ENCODE measurements at regions not wholly inside any gene's neighbourhood (a gene's known extent, or its start where the extent isn't known, plus 50 kb on each side); places are given as distances from the start of the nearest gene placed in this dataset.
A peak's percentile ranks its signal among the peaks of the same experiment; 100 is the strongest.

GRCh38 chr2:219731173-219731572 is 103.7 kb downstream of the SLC4A3 start:
- no peaks in the 10 kb centered on the region for H3K79me2 ChIP-seq (ENCODE audit: control insufficient read depth, insufficient read depth, low read length)
- no peaks in the 10 kb centered on the region for H3K79me1 ChIP-seq (ENCODE audit: low read length)
- no peaks in the 10 kb centered on the region for H3K36me3 ChIP-seq (ENCODE audit: control insufficient read depth, insufficient read depth, low read length)
- peak; percentile 21 for DNase-seq
- H2AK5ac ChIP-seq (ENCODE audit: low read length) = no peak overlapping the region
- H3K4ac ChIP-seq (ENCODE audit: low read depth, low read length) = no peak overlapping the region
- H2BK120ac ChIP-seq (ENCODE audit: low read depth, low read length) = no peak overlapping the region
- WGBS (ENCODE audit: extremely low coverage, insufficient coverage, low lambda C conversion rate) = no CpG with 5 or more reads among the region's 3 CpGs
- no peak overlapping the region for H3K18ac ChIP-seq (ENCODE audit: low read length)
- H2BK15ac ChIP-seq (replicated peaks; ENCODE audit: low read depth) = no peak overlapping the region
- H3K9ac ChIP-seq (ENCODE audit: low read length) = no peak overlapping the region
- no peak overlapping the region for H3K27ac ChIP-seq (ENCODE audit: low read depth, low read length)
- H3K4me1 ChIP-seq (ENCODE audit: control insufficient read depth, low read depth, low read length) = no peaks in the 10 kb centered on the region
- no peak overlapping the region for H3K4me3 ChIP-seq (ENCODE audit: low read length)
- no peaks in the 10 kb centered on the region for H3K27me3 ChIP-seq (ENCODE audit: insufficient read depth, low read length, poor library complexity)
- no peak overlapping the region for H3K56ac ChIP-seq (ENCODE audit: low read length)
- no peak overlapping the region for H3K4me2 ChIP-seq (ENCODE audit: low read length)
- no peak overlapping the region for H2BK5ac ChIP-seq (ENCODE audit: low read length)
- H3K23ac ChIP-seq (ENCODE audit: low read length) = no peak overlapping the region
- H4K5ac ChIP-seq (ENCODE audit: low read length) = no peak overlapping the region
- no peak overlapping the region for H4K8ac ChIP-seq (ENCODE audit: low read depth, low read length)

DNA sequence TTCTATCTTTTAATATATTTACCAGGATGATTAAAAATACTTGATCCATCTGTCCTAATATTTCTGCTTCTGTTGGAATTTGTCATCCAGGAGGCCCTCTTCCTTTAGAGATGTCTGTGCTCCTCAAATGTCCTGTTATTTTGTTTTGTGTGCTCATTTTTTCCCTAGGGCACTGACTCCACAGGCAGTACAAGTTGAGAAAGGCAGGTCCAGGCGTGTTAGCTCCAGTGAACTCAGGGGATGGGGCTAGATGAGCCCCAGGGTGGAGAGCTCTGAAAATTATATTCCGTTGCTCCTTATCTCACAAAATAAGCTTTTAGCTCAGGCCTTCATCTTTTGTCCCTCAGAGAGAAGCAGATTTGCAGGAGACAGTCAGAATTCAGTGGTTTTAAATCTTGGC is 105.7 kb downstream of the SLC4A3 start:
- H4K5ac ChIP-seq (ENCODE audit: low read length) = no peak overlapping the region
- no CpG with 5 or more reads among the region's 2 CpGs for WGBS (ENCODE audit: extremely low coverage, insufficient coverage, low lambda C conversion rate)
- no peaks in the 10 kb centered on the region for H3K27me3 ChIP-seq (ENCODE audit: insufficient read depth, low read length, poor library complexity)
- H3K9ac ChIP-seq (ENCODE audit: low read length) = no peak overlapping the region
- peak overlapping the region; percentile 89 for H2BK15ac ChIP-seq (replicated peaks; ENCODE audit: low read depth)
- H3K79me2 ChIP-seq (ENCODE audit: control insufficient read depth, insufficient read depth, low read length) = no peaks in the 10 kb centered on the region
- H2BK5ac ChIP-seq (ENCODE audit: low read length) = no peak overlapping the region
- H3K79me1 ChIP-seq (ENCODE audit: low read length) = no peaks in the 10 kb centered on the region
- H2AK5ac ChIP-seq (ENCODE audit: low read length) = no peak overlapping the region
- no peak overlapping the region for H4K8ac ChIP-seq (ENCODE audit: low read depth, low read length)
- no peak overlapping the region for H3K23ac ChIP-seq (ENCODE audit: low read length)
- no peak for DNase-seq
- H3K27ac ChIP-seq (ENCODE audit: low read depth, low read length) = peak overlapping the region; percentile 5
- H3K4me1 ChIP-seq (ENCODE audit: control insufficient read depth, low read depth, low read length) = no peaks in the 10 kb centered on the region
- no peak overlapping the region for H2BK120ac ChIP-seq (ENCODE audit: low read depth, low read length)
- H3K4ac ChIP-seq (ENCODE audit: low read depth, low read length) = peak overlapping the region; percentile 37
- no peak overlapping the region for H3K56ac ChIP-seq (ENCODE audit: low read length)
- H3K4me3 ChIP-seq (ENCODE audit: low read length) = no peak overlapping the region
- H3K36me3 ChIP-seq (ENCODE audit: control insufficient read depth, insufficient read depth, low read length) = no peaks in the 10 kb centered on the region
- peak overlapping the region; percentile 75 for H3K18ac ChIP-seq (ENCODE audit: low read length)
- H3K4me2 ChIP-seq (ENCODE audit: low read length) = no peak overlapping the region

DNA sequence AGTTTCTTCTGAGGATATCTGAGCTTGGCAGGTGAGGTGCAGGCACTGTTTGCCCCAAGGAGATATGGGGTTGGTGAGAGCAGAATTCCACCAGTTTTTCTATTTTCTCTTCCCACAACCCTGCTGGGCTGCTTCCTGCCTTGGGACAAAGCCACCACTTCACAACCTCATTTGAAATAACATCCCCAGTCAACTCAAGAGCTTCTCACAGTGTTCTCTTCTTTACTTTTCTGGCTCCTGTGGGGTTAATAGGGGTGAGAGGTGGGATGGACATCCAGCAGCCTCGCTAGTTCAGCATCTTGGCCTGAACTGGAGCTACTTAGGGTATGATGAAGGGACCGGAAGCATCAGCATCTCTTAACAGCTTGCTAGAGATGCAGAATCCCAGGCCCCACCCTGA is 106.3 kb downstream of the SLC4A3 start:
- H3K79me1 ChIP-seq (ENCODE audit: low read length) = no peaks in the 10 kb centered on the region
- WGBS (ENCODE audit: extremely low coverage, insufficient coverage, low lambda C conversion rate) = no CpG with 5 or more reads among the region's 2 CpGs
- H3K18ac ChIP-seq (ENCODE audit: low read length) = peak overlapping the region; percentile 75

GRCh38 chr2:219736209-219736608 is 108.8 kb downstream of the SLC4A3 start:
- no peak overlapping the region for H3K9ac ChIP-seq (ENCODE audit: low read length)
- no peaks in the 10 kb centered on the region for H3K79me2 ChIP-seq (ENCODE audit: control insufficient read depth, insufficient read depth, low read length)
- no peak overlapping the region for H3K27ac ChIP-seq (ENCODE audit: low read depth, low read length)
- H4K8ac ChIP-seq (ENCODE audit: low read depth, low read length) = no peak overlapping the region
- H3K27me3 ChIP-seq (ENCODE audit: insufficient read depth, low read length, poor library complexity) = no peaks in the 10 kb centered on the region
- peak; percentile 82 for DNase-seq
- H3K23ac ChIP-seq (ENCODE audit: low read length) = no peak overlapping the region
- H2AK5ac ChIP-seq (ENCODE audit: low read length) = no peak overlapping the region
- H3K36me3 ChIP-seq (ENCODE audit: control insufficient read depth, insufficient read depth, low read length) = no peaks in the 10 kb centered on the region
- H2BK15ac ChIP-seq (replicated peaks; ENCODE audit: low read depth) = no peak overlapping the region
- WGBS (ENCODE audit: extremely low coverage, insufficient coverage, low lambda C conversion rate) = no CpG with 5 or more reads among the region's 3 CpGs
- H3K18ac ChIP-seq (ENCODE audit: low read length) = no peak overlapping the region
- no peak overlapping the region for H3K4me2 ChIP-seq (ENCODE audit: low read length)
- H3K56ac ChIP-seq (ENCODE audit: low read length) = no peak overlapping the region
- H3K79me1 ChIP-seq (ENCODE audit: low read length) = no peaks in the 10 kb centered on the region
- no peak overlapping the region for H2BK120ac ChIP-seq (ENCODE audit: low read depth, low read length)
- no peak overlapping the region for H3K4ac ChIP-seq (ENCODE audit: low read depth, low read length)
- H3K4me3 ChIP-seq (ENCODE audit: low read length) = no peak overlapping the region
- H4K5ac ChIP-seq (ENCODE audit: low read length) = no peak overlapping the region
- no peaks in the 10 kb centered on the region for H3K4me1 ChIP-seq (ENCODE audit: control insufficient read depth, low read depth, low read length)
- no peak overlapping the region for H2BK5ac ChIP-seq (ENCODE audit: low read length)

More for the DNA sequence above, 106.3 kb downstream of the SLC4A3 start:
- H4K8ac ChIP-seq (ENCODE audit: low read depth, low read length) = no peak overlapping the region
- no peak overlapping the region for H3K4me2 ChIP-seq (ENCODE audit: low read length)
- no peaks in the 10 kb centered on the region for H3K36me3 ChIP-seq (ENCODE audit: control insufficient read depth, insufficient read depth, low read length)
- no peak overlapping the region for H2BK15ac ChIP-seq (replicated peaks; ENCODE audit: low read depth)
- H4K5ac ChIP-seq (ENCODE audit: low read length) = no peak overlapping the region
- H3K23ac ChIP-seq (ENCODE audit: low read length) = no peak overlapping the region
- H3K79me2 ChIP-seq (ENCODE audit: control insufficient read depth, insufficient read depth, low read length) = no peaks in the 10 kb centered on the region
- H3K27me3 ChIP-seq (ENCODE audit: insufficient read depth, low read length, poor library complexity) = no peaks in the 10 kb centered on the region
- no peak overlapping the region for H2AK5ac ChIP-seq (ENCODE audit: low read length)
- no peak overlapping the region for H3K56ac ChIP-seq (ENCODE audit: low read length)
- peak; percentile 43 for DNase-seq
- no peaks in the 10 kb centered on the region for H3K4me1 ChIP-seq (ENCODE audit: control insufficient read depth, low read depth, low read length)
- no peak overlapping the region for H3K4me3 ChIP-seq (ENCODE audit: low read length)
- H2BK5ac ChIP-seq (ENCODE audit: low read length) = no peak overlapping the region
- H3K4ac ChIP-seq (ENCODE audit: low read depth, low read length) = no peak overlapping the region
- H3K9ac ChIP-seq (ENCODE audit: low read length) = no peak overlapping the region
- no peak overlapping the region for H2BK120ac ChIP-seq (ENCODE audit: low read depth, low read length)
- H3K27ac ChIP-seq (ENCODE audit: low read depth, low read length) = peak overlapping the region; percentile 5

DNA sequence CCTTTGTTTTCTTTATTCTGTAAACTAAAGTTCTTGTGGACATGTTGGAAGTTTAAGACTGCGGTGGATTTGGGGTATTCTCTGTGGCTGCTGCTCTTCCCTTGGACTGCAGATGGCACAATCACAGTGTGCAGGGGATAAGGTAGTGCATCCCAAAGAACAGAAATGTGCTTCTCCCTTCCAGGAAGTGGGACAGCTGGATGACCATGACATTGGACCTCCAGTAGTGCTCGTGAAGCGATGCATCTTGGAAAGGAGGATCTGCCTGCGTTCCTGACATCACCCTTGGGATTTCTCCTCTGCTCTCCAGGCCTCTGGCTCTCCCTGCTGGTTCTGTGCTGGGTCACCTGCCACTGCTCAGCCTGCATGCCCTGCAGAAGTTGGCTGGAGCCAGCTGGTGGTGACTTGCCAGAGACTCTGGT is 109.9 kb downstream of the SLC4A3 start:
- Histone ChIP-seq H3K4me3 (ENCODE audit: low read length) (no peak overlapping the region), H3K79me1 (ENCODE audit: low read length) (no peaks in the 10 kb centered on the region), H2AK5ac (ENCODE audit: low read length) (no peak overlapping the region), H3K36me3 (ENCODE audit: control insufficient read depth, insufficient read depth, low read length) (no peaks in the 10 kb centered on the region), H2BK120ac (ENCODE audit: low read depth, low read length) (no peak overlapping the region), H3K4ac (ENCODE audit: low read depth, low read length) (no peak overlapping the region), H4K8ac (ENCODE audit: low read depth, low read length) (no peak overlapping the region), H3K18ac (ENCODE audit: low read length) (no peak overlapping the region), H3K23ac (ENCODE audit: low read length) (no peak overlapping the region), H3K56ac (ENCODE audit: low read length) (no peak overlapping the region), H3K27me3 (ENCODE audit: insufficient read depth, low read length, poor library complexity) (no peaks in the 10 kb centered on the region), H3K27ac (ENCODE audit: low read depth, low read length) (no peak overlapping the region), H4K5ac (ENCODE audit: low read length) (no peak overlapping the region), H3K4me2 (ENCODE audit: low read length) (no peak overlapping the region), H3K79me2 (ENCODE audit: control insufficient read depth, insufficient read depth, low read length) (no peaks in the 10 kb centered on the region), H2BK5ac (ENCODE audit: low read length) (no peak overlapping the region), H3K4me1 (ENCODE audit: control insufficient read depth, low read depth, low read length) (no peaks in the 10 kb centered on the region), H2BK15ac (replicated peaks; ENCODE audit: low read depth) (no peak overlapping the region), H3K9ac (ENCODE audit: low read length) (no peak overlapping the region)
- peak; percentile 52 for DNase-seq
- WGBS (ENCODE audit: extremely low coverage, insufficient coverage, low lambda C conversion rate) = no CpG with 5 or more reads among the region's 4 CpGs

- no peak overlapping the region for H3K23ac ChIP-seq (ENCODE audit: low read length)
- no peak overlapping the region for H3K4me2 ChIP-seq (ENCODE audit: low read length)
- H3K27me3 ChIP-seq (ENCODE audit: insufficient read depth, low read length, poor library complexity) = no peaks in the 10 kb centered on the region
- H2AK5ac ChIP-seq (ENCODE audit: low read length) = no peak overlapping the region
- H3K9ac ChIP-seq (ENCODE audit: low read length) = no peak overlapping the region
- H2BK120ac ChIP-seq (ENCODE audit: low read depth, low read length) = no peak overlapping the region
- H3K36me3 ChIP-seq (ENCODE audit: control insufficient read depth, insufficient read depth, low read length) = no peaks in the 10 kb centered on the region
- no peak overlapping the region for H2BK15ac ChIP-seq (replicated peaks; ENCODE audit: low read depth)
- DNase-seq = no peak
- no peak overlapping the region for H3K4ac ChIP-seq (ENCODE audit: low read depth, low read length)
- H4K5ac ChIP-seq (ENCODE audit: low read length) = no peak overlapping the region
- no peak overlapping the region for H3K18ac ChIP-seq (ENCODE audit: low read length)
- H2BK5ac ChIP-seq (ENCODE audit: low read length) = no peak overlapping the region
- H3K79me1 ChIP-seq (ENCODE audit: low read length) = no peaks in the 10 kb centered on the region
- no CpG with 5 or more reads among the region's 4 CpGs for WGBS (ENCODE audit: extremely low coverage, insufficient coverage, low lambda C conversion rate)
- no peak overlapping the region for H3K56ac ChIP-seq (ENCODE audit: low read length)
- no peak overlapping the region for H3K27ac ChIP-seq (ENCODE audit: low read depth, low read length)
- H3K4me1 ChIP-seq (ENCODE audit: control insufficient read depth, low read depth, low read length) = no peaks in the 10 kb centered on the region
- no peak overlapping the region for H4K8ac ChIP-seq (ENCODE audit: low read depth, low read length)
- no peaks in the 10 kb centered on the region for H3K79me2 ChIP-seq (ENCODE audit: control insufficient read depth, insufficient read depth, low read length)
- no peak overlapping the region for H3K4me3 ChIP-seq (ENCODE audit: low read length)
These were observed 111.6 kb downstream of the SLC4A3 start for GRCh38 chr2:219739066-219739465.

Measured in mesendoderm (in vitro differentiated cells).